Glutamatergic neuron (in vitro differentiated cells): ENCODE measurements at regions not wholly inside any gene's neighbourhood (a gene's known extent, or its start where the extent isn't known, plus 50 kb on each side); places are given as distances from the start of the nearest gene placed in this dataset.
A peak's percentile ranks its signal among the peaks of the same experiment; 100 is the strongest.

Experiments used
- DNase-seq: peaks from one replicate; pipeline ENCODE4 v3.0.0; 2022
- H3K27ac Mint-ChIP-seq: one replicate; pipeline ENCODE4 v1.8.0; 2020; ENCODE audit warnings: mild to moderate bottlenecking, mixed read lengths, inconsistent platforms; ENCODE audit not compliant: unreplicated experiment
- H3K27me3 Mint-ChIP-seq: one replicate; pipeline ENCODE4 v1.8.0; 2020; ENCODE audit warnings: mild to moderate bottlenecking, moderate library complexity, mixed read lengths, inconsistent platforms; ENCODE audit not compliant: unreplicated experiment
- H3K36me3 Mint-ChIP-seq: one replicate; pipeline ENCODE4 v1.8.0; 2020; ENCODE audit warnings: mild to moderate bottlenecking, mixed read lengths, inconsistent platforms; ENCODE audit not compliant: unreplicated experiment
- H3K4me1 Mint-ChIP-seq: one replicate; pipeline ENCODE4 v1.8.0; 2020; ENCODE audit warnings: mild to moderate bottlenecking, low read depth, mixed read lengths, inconsistent platforms; ENCODE audit not compliant: unreplicated experiment
- H3K4me3 Mint-ChIP-seq: one replicate; pipeline ENCODE4 v1.8.0; 2020; ENCODE audit warnings: mild to moderate bottlenecking, mixed read lengths, inconsistent platforms; ENCODE audit not compliant: unreplicated experiment
- H3K9me3 Mint-ChIP-seq: one replicate; pipeline ENCODE4 v1.8.0; 2020; ENCODE audit warnings: mild to moderate bottlenecking, moderate library complexity, mixed read lengths, inconsistent platforms; ENCODE audit not compliant: unreplicated experiment
- CTCF ChIP-seq: fragments of 200-600 bp; sonication (generic); IDR thresholded peaks from one replicate; pipeline ENCODE4 v1.5.0; 2021; ENCODE audit not compliant: partially characterized antibody, unreplicated experiment

GRCh38 chr13:21322327-21322965, 136.7 kb downstream of the ZDHHC20 start:
- H3K4me1 Mint-ChIP-seq, result peaks cover 25% of the 10 kb centered on the region
- H3K27ac Mint-ChIP-seq, result peak overlapping the region; percentile 90
- TF ChIP-seq CTCF, result no peak
- peak; percentile 57 for DNase-seq
- H3K36me3 Mint-ChIP-seq, result peaks cover 7% of the 10 kb centered on the region
- peaks cover 17% of the 10 kb centered on the region for H3K9me3 Mint-ChIP-seq
- H3K27me3 Mint-ChIP-seq, result peaks cover 6% of the 10 kb centered on the region
- H3K4me3 Mint-ChIP-seq, result peak overlapping the region; percentile 30
